K562 (cell line): ENCODE measurements at regions not wholly inside any gene's neighbourhood (a gene's known extent, or its start where the extent isn't known, plus 50 kb on each side); places are given as distances from the start of the nearest gene placed in this dataset.

Experiments
- ATAC-seq: fragments of 200-7000 bp; cut with Tn5 transposase; 3 replicates; pipeline ENCODE4 v1.9.1; 2020; ENCODE audit warnings: moderate library complexity
- BruUV-seq: library from RNA; stranded (reverse); fragments of 400-500 nt; replicated peaks from 2 replicates; lab custom pipeline; 2021; lab: Mats Ljungman, UMichigan
- CTCF ChIA-PET: fragments of 300-600 bp; formaldehyde crosslinking; extraction: SDS; loops from one replicate; lab custom pipeline; 2021; ENCODE audit warnings: low intra/inter-chr PET ratio; lab: Yijun Ruan, JAX
- POLR2A ChIA-PET: fragments of 300-600, 350-650 bp; sonication (Branson Sonifier 250); formaldehyde crosslinking; extraction: SDS; loops from one replicate; lab custom pipeline; 2021; ENCODE audit warnings: antibody characterized with exemption, inconsistent platforms; lab: Yijun Ruan, JAX
- DNase-seq, 4 experiments: peaks; one replicate each; pipeline versions ENCODE4 v3.0.0 to v3.0.0-alpha.2; 2011 to 2018; ENCODE audit warnings: low spot score in 3 of 4, mixed read lengths in 3 of 4; ENCODE audit errors: extremely low read depth in 1 of 4
- FAIRE-seq: peaks from 2 replicates; lab custom pipeline; 2011; peaks lifted over from hg19 to GRCh38; lab: Jason Lieb, UNC
- H2AFZ ChIP-seq: 2 replicates; pipeline ENCODE4 v1.6.0; 2011; ENCODE audit warnings: low read depth, low read length, control low read depth, inconsistent platforms
- H3K27ac ChIP-seq: fragments of 200-600 bp; 3 replicates; pipeline ENCODE4 v1.8.0; 2011; ENCODE audit warnings: low read depth, mild to moderate bottlenecking, control low read depth, inconsistent platforms, low read length, moderate library complexity, mixed read lengths; ENCODE audit errors: extremely low read depth
- H3K27me3 ChIP-seq, 2 experiments: fragments of 300-600 bp in 1 of 2; 2 replicates in 1 of 2; 3 replicates in 1 of 2; pipeline versions ENCODE4 v1.6.0 to v1.8.0; 2011; ENCODE audit warnings: inconsistent platforms in 2 of 2, low read length in 2 of 2, mild to moderate bottlenecking in 1 of 2, mixed read lengths in 1 of 2, moderate library complexity in 1 of 2; ENCODE audit not compliant: control insufficient read depth in 2 of 2, insufficient read depth in 2 of 2
- H3K36me3 ChIP-seq: fragments of 300-600 bp; 3 replicates; pipeline ENCODE4 v1.8.0; 2011; ENCODE audit warnings: mild to moderate bottlenecking, low read length, inconsistent platforms; ENCODE audit not compliant: control insufficient read depth, insufficient read depth
- H3K4me1 ChIP-seq, 2 experiments: fragments of 200-600 bp in 1 of 2; replicated peaks in 1 of 2; 2 replicates in 1 of 2; 3 replicates in 1 of 2; pipeline versions ENCODE4 v1.5.1 to v1.8.0; 2011; ENCODE audit warnings: inconsistent platforms in 2 of 2, low read length in 2 of 2, mild to moderate bottlenecking in 1 of 2, mixed read lengths in 1 of 2, moderate library complexity in 1 of 2; ENCODE audit not compliant: control insufficient read depth in 2 of 2, insufficient read depth in 2 of 2
- H3K4me2 ChIP-seq: 2 replicates; pipeline ENCODE4 v1.6.1; 2011; ENCODE audit warnings: low read length, control low read depth, inconsistent platforms, mixed read lengths; ENCODE audit not compliant: insufficient read depth
- H3K4me3 ChIP-seq: fragments of 200-600 bp; sonication (generic), shearing (Covaris generic); 2 replicates; pipeline ENCODE4 v1.5.1; 2016; ENCODE audit warnings: control low read depth, inconsistent platforms
- H3K79me2 ChIP-seq: fragments of 200-600 bp; 3 replicates; pipeline ENCODE4 v1.8.0; 2011; ENCODE audit warnings: low read length, inconsistent platforms; ENCODE audit not compliant: control insufficient read depth, insufficient read depth
- H3K9ac ChIP-seq, 2 experiments: 2 replicates each; pipeline versions ENCODE4 v1.6.0 to v1.6.1; 2011; ENCODE audit warnings: low read depth in 2 of 2, low read length in 2 of 2, control low read depth in 1 of 2, inconsistent platforms in 1 of 2, mild to moderate bottlenecking in 1 of 2, mixed read lengths in 1 of 2; ENCODE audit not compliant: insufficient read depth in 1 of 2
- H3K9me1 ChIP-seq: one replicate; pipeline ENCODE4 v1.6.0; 2011; ENCODE audit warnings: inconsistent platforms, mild to moderate bottlenecking, low read length, moderate library complexity; ENCODE audit not compliant: control insufficient read depth, insufficient read depth
- H3K9me3 ChIP-seq: replicated peaks from 2 replicates; pipeline ENCODE4 v1.5.1; 2011; ENCODE audit warnings: low read depth, low read length, inconsistent platforms; ENCODE audit not compliant: control insufficient read depth, insufficient read depth
- H4K20me1 ChIP-seq: replicated peaks from 2 replicates; pipeline ENCODE4 v1.6.1; 2011; ENCODE audit warnings: low read length, inconsistent platforms, mixed read lengths; ENCODE audit not compliant: control insufficient read depth, insufficient read depth
- GABPA ChIP-seq: fragments of 200-800 bp; sonication (Bioruptor generic); conservative IDR thresholded peaks from 2 replicates; pipeline ENCODE4 v1.6.1; 2016; ENCODE audit warnings: low read depth, missing genetic modification characterization, missing compliant biosample characterization
- HOMEZ ChIP-seq: fragments of 250-450 bp; sonication (Bioruptor Pico); IDR thresholded peaks from 2 replicates; pipeline ENCODE4 v1.4.0; 2020; ENCODE audit warnings: mild to moderate bottlenecking, moderate library complexity
- KAT7 ChIP-seq: sonication (generic); formaldehyde crosslinking; IDR thresholded peaks from 2 replicates; pipeline ENCODE4 v1.8.0; 2022; ENCODE audit warnings: missing genetic modification reagents, mild to moderate bottlenecking, borderline replicate concordance
- KHSRP ChIP-seq: fragments of 450-650 bp; IDR thresholded peaks from 2 replicates; pipeline ENCODE4 v1.6.1; 2017
- MECOM ChIP-seq: fragments of 250-450 bp; sonication (Bioruptor Pico); IDR thresholded peaks from 2 replicates; pipeline ENCODE4 v1.8.0; 2022; ENCODE audit warnings: inconsistent platforms
- PATZ1 ChIP-seq: fragments of 250-450 bp; sonication (Bioruptor Pico); IDR thresholded peaks from 2 replicates; pipeline ENCODE4 v1.5.0; 2020; ENCODE audit warnings: mild to moderate bottlenecking, borderline replicate concordance
- SRSF9 ChIP-seq: fragments of 200-400 bp; formaldehyde crosslinking; IDR thresholded peaks from 2 replicates; pipeline ENCODE4 v1.6.1; 2017; ENCODE audit warnings: low read depth, low read length, borderline replicate concordance
- TAF1 ChIP-seq: IDR thresholded peaks from 2 replicates; pipeline ENCODE4 v1.6.1; 2011; ENCODE audit warnings: mild to moderate bottlenecking, low read length, moderate library complexity; ENCODE audit not compliant: insufficient read depth, control insufficient read depth, severe bottlenecking; ENCODE audit errors: extremely low read depth
- YBX1 ChIP-seq: fragments of 450-650 bp; IDR thresholded peaks from 2 replicates; pipeline ENCODE4 v1.7.1; 2016; ENCODE audit warnings: mild to moderate bottlenecking
- YY1 ChIP-seq, 3 experiments: IDR thresholded peaks; 2 replicates each; pipeline ENCODE4 v1.6.1; 2011; ENCODE audit warnings: low read length in 2 of 3, mild to moderate bottlenecking in 2 of 3, moderate library complexity in 2 of 3, borderline replicate concordance in 1 of 3, control low read depth in 1 of 3, low read depth in 1 of 3; ENCODE audit not compliant: insufficient read depth in 3 of 3, insufficient replicate concordance in 2 of 3, control insufficient read depth in 1 of 3, insufficient read length in 1 of 3; ENCODE audit errors: extremely low read depth in 1 of 3
- ZNF717 ChIP-seq: fragments of 250-450 bp; sonication (Bioruptor Pico); IDR thresholded peaks from 2 replicates; pipeline ENCODE4 v1.5.0; 2021
- ZNF76 ChIP-seq: fragments of 250-450 bp; sonication (Bioruptor Pico); IDR thresholded peaks from 2 replicates; pipeline ENCODE4 v1.4.0; 2020; ENCODE audit warnings: mild to moderate bottlenecking, moderate library complexity, borderline replicate concordance
- ZZZ3 ChIP-seq: fragments of 450-650 bp; IDR thresholded peaks from 2 replicates; pipeline ENCODE4 v1.6.1; 2016; ENCODE audit warnings: antibody characterized with exemption, mild to moderate bottlenecking, moderate library complexity
- WGBS: fragments of 100-300 bp; shearing (Covaris generic); methylation state at CpG from one replicate; pipeline ENCODE4 v1.1.6; 2016; ENCODE audit warnings: low coverage, mixed read lengths; ENCODE audit not compliant: insufficient coverage; ENCODE audit errors: missing lambda C conversion rate; 5-methylcytosine and 5-hydroxymethylcytosine counted together
- in situ Hi-C: fragments of 300-500 bp; cut with MboI; formaldehyde crosslinking; loops from 4 replicates; pipeline ENCODE4 v1.15.0; 2018; ENCODE audit warnings: inconsistent platforms, mixed read lengths
- intact Hi-C: fragments of 100-400 bp; cut with micrococcal nuclease; formaldehyde crosslinking; loops from 2 replicates; pipeline ENCODE4 v1.14.2; 2022

GRCh38 chr17:5830921-5831320 is 239.3 kb upstream of the WSCD1 start:
- ChIA-PET POLR2A (no interaction called here), CTCF (no interaction called here)
- 0% methylated on average over 4 of the region's 4 CpGs for WGBS
- H3K9ac ChIP-seq: no peak overlapping the region
- H3K4me2 ChIP-seq: no peak overlapping the region
- in situ Hi-C loops: no loop called here
- FAIRE-seq (no peak), DNase-seq (no peak), ATAC-seq (no peak)
- H3K27ac ChIP-seq: no peak overlapping the region
- no peaks in the 10 kb centered on the region for H3K4me1 ChIP-seq
- H3K9me3 ChIP-seq: no peaks in the 10 kb centered on the region
- no peaks in the 10 kb centered on the region for H3K9me1 ChIP-seq
- no peaks in the 10 kb centered on the region for H3K79me2 ChIP-seq
- H3K27me3 ChIP-seq: peaks cover 0 to 1% of the 10 kb centered on the region in 2 experiments; a peak in 1 of 5 replicates
- no TSS peak for BruUV-seq
- intact Hi-C loops: no loop called here
- no peak overlapping the region for H3K4me3 ChIP-seq
- no peaks in the 10 kb centered on the region for H4K20me1 ChIP-seq
- H3K36me3 ChIP-seq: no peaks in the 10 kb centered on the region
- no peak overlapping the region for H2AFZ ChIP-seq
- TF ChIP-seq PATZ1 (no peak), GABPA (tag) (no peak)

- Histone ChIP-seq H4K20me1 (no peaks in the 10 kb centered on the region), H3K9me3 (no peaks in the 10 kb centered on the region), H3K4me3 (no peak overlapping the region), H3K9me1 (no peaks in the 10 kb centered on the region), H3K9ac (no peak overlapping the region), H2AFZ (no peak overlapping the region), H3K36me3 (no peaks in the 10 kb centered on the region), H3K4me2 (no peak overlapping the region), H3K27ac (no peak overlapping the region), H3K79me2 (no peaks in the 10 kb centered on the region), H3K27me3 (no peaks in the 10 kb centered on the region), H3K4me1 (no peaks in the 10 kb centered on the region)
- DNase-seq (no peak), FAIRE-seq (no peak), ATAC-seq (no peak)
- ChIA-PET POLR2A (interaction anchor here (0.6 kb wide), 1 partner anchor 864 kb away, joined by 6 read pairs; no protein-coding TSS in a partner anchor), CTCF (no interaction called here)
- BruUV-seq: no TSS peak
- intact Hi-C loops: no loop called here
- 0% methylated on average over 1 of the region's 1 CpG for WGBS
- in situ Hi-C loops: no loop called here
- no peak for TF ChIP-seq HOMEZ (CRISPR knock-in tag)
- no peak for TF ChIP-seq KHSRP
- no peak for TF ChIP-seq ZNF76
- no peak for TF ChIP-seq KAT7 (CRISPR knock-in tag)
- TF ChIP-seq TAF1: no peak
- TF ChIP-seq ZNF717 (CRISPR knock-in tag): no peak
- TF ChIP-seq YY1 (IDR thresholded peaks at IDR 0.05; ENCODE audit: borderline replicate concordance in 1 of 3, control insufficient read depth in 1 of 3, extremely low read depth in 1 of 3, insufficient read depth in 3 of 3, insufficient read length in 1 of 3, insufficient replicate concordance in 2 of 3, low read depth in 1 of 3, low read length in 2 of 3): no peak
- TF ChIP-seq ZZZ3: no peak
- no peak for TF ChIP-seq MECOM
- no peak for TF ChIP-seq SRSF9
- TF ChIP-seq YBX1: no peak
Observed at GRCh38 chr17:5832886-5833285, 237.3 kb upstream of the WSCD1 start.
